ENCODE measurements at regions not wholly inside any gene's neighbourhood (a gene's known extent, or its start where the extent isn't known, plus 50 kb on each side); places are given as distances from the start of the nearest gene placed in this dataset.

- TF ChIP-seq EP300 (IDR thresholded peaks at IDR 0.05) = no peak
- no peak for TF ChIP-seq POLR2A (IDR thresholded peaks at IDR 0.05)
- TF ChIP-seq, protein P1, sequence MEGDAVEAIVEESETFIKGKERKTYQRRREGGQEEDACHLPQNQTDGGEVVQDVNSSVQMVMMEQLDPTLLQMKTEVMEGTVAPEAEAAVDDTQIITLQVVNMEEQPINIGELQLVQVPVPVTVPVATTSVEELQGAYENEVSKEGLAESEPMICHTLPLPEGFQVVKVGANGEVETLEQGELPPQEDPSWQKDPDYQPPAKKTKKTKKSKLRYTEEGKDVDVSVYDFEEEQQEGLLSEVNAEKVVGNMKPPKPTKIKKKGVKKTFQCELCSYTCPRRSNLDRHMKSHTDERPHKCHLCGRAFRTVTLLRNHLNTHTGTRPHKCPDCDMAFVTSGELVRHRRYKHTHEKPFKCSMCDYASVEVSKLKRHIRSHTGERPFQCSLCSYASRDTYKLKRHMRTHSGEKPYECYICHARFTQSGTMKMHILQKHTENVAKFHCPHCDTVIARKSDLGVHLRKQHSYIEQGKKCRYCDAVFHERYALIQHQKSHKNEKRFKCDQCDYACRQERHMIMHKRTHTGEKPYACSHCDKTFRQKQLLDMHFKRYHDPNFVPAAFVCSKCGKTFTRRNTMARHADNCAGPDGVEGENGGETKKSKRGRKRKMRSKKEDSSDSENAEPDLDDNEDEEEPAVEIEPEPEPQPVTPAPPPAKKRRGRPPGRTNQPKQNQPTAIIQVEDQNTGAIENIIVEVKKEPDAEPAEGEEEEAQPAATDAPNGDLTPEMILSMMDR (IDR thresholded peaks at IDR 0.05) = no peak
Observed at GRCh38 chr13:70634893-70635292, 526.6 kb upstream of the KLHL1 start.

Measured in ovary (tissue), 3 donors.